WERI-Rb-1 (cell line): ENCODE measurements at regions not wholly inside any gene's neighbourhood (a gene's known extent, or its start where the extent isn't known, plus 50 kb on each side); places are given as distances from the start of the nearest gene placed in this dataset.
"Not testable (repeated sequence)": the region's sequence is repeated elsewhere in the genome, so short reads cannot be mapped to it uniquely, and the experiment has no call there.

ENCODE experiments used
- DNase-seq: peaks from one replicate; pipeline ENCODE4 v3.0.0-alpha.2; 2020
- H3K27ac ChIP-seq: fragments of 250-450 bp; sonication (Bioruptor Pico); 2 replicates; pipeline ENCODE4 v1.5.1; 2020; ENCODE audit warnings: mild to moderate bottlenecking, moderate library complexity
- H3K27me3 ChIP-seq: fragments of 250-450 bp; sonication (Bioruptor Pico); 2 replicates; pipeline ENCODE4 v1.5.1; 2021; ENCODE audit warnings: mild to moderate bottlenecking, low read depth, moderate library complexity; ENCODE audit not compliant: insufficient read depth, severe bottlenecking
- H3K36me3 ChIP-seq: fragments of 250-450 bp; sonication (Bioruptor Pico); 2 replicates; pipeline ENCODE4 v1.5.1; 2020; ENCODE audit warnings: mild to moderate bottlenecking, moderate library complexity
- H3K4me3 ChIP-seq: 2 replicates; pipeline ENCODE4 v1.5.1; 2011; ENCODE audit warnings: low read depth, mild to moderate bottlenecking, control low read depth, low read length
- H3K9me3 ChIP-seq: fragments of 250-450 bp; sonication (Bioruptor Pico); 2 replicates; pipeline ENCODE4 v1.5.1; 2021; ENCODE audit warnings: mild to moderate bottlenecking, moderate library complexity; ENCODE audit not compliant: severe bottlenecking
- TF ChIP-seq, protein P1 (sequence below): IDR thresholded peaks from 2 replicates; pipeline ENCODE4 v1.5.1; 2011; ENCODE audit warnings: low read depth, mild to moderate bottlenecking, control low read depth, inconsistent platforms, low read length

DNA sequence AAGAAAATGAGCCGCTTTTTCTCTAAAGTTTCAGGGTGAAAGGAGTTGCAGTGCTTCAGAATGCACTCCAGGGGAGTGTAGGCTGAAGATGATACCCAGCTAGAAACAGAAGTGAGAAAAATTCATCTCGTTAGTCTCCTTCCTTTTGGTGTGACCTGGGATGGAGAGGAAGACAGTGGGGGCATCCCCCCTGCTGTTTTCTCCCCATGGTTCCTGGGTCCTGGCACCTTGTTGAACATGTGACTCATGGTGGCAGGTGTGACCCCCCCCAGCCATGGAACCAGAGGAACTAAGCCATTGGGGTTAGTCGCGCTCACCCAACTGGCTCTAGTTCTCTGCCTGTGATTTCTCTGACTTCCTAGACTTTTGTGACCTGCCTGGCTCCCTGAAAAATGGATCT, 424.6 kb downstream of the CSNK1G3 start:
- no peak for DNase-seq
- Histone ChIP-seq H3K9me3 (peaks cover 12% of the 10 kb centered on the region), H3K36me3 (no peaks in the 10 kb centered on the region), H3K4me3 (no peak overlapping the region), H3K27ac (no peak overlapping the region), H3K27me3 (no peaks in the 10 kb centered on the region)
- TF ChIP-seq, protein P1, sequence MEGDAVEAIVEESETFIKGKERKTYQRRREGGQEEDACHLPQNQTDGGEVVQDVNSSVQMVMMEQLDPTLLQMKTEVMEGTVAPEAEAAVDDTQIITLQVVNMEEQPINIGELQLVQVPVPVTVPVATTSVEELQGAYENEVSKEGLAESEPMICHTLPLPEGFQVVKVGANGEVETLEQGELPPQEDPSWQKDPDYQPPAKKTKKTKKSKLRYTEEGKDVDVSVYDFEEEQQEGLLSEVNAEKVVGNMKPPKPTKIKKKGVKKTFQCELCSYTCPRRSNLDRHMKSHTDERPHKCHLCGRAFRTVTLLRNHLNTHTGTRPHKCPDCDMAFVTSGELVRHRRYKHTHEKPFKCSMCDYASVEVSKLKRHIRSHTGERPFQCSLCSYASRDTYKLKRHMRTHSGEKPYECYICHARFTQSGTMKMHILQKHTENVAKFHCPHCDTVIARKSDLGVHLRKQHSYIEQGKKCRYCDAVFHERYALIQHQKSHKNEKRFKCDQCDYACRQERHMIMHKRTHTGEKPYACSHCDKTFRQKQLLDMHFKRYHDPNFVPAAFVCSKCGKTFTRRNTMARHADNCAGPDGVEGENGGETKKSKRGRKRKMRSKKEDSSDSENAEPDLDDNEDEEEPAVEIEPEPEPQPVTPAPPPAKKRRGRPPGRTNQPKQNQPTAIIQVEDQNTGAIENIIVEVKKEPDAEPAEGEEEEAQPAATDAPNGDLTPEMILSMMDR, result no peak

GRCh38 chr5:123933812-123934211, 421.8 kb downstream of the CSNK1G3 start:
- not testable (repeated sequence) for H3K4me3 ChIP-seq, DNase-seq, H3K27me3 ChIP-seq, H3K36me3 ChIP-seq, H3K27ac ChIP-seq
- H3K9me3 ChIP-seq, result peaks cover 10% of the 10 kb centered on the region

DNA sequence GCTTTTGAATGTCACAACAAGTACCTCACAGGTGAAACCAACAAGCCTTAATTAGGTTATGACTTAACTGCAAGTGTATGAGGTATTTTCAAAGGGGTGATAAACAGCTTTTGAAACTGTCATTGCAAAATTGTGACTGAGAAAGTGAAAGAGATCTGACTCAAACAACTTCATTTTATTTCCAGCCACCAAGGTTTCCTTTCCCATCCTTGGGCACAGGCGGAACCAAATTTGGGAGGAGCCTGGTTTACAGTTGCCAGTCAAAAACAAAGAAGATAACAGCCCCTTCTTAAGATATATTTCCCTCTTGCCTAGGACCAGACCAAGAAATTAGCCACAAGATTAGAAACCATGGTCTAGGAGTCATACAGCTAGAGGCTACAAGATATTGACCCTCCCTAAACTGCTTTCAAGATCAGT, 417.1 kb downstream of the CSNK1G3 start:
- DNase-seq, result no peak
- Histone ChIP-seq H3K36me3 (no peaks in the 10 kb centered on the region), H3K27ac (no peak overlapping the region), H3K27me3 (no peaks in the 10 kb centered on the region), H3K4me3 (no peak overlapping the region), H3K9me3 (no peaks in the 10 kb centered on the region)
- TF ChIP-seq, protein P1, result no peak

DNA sequence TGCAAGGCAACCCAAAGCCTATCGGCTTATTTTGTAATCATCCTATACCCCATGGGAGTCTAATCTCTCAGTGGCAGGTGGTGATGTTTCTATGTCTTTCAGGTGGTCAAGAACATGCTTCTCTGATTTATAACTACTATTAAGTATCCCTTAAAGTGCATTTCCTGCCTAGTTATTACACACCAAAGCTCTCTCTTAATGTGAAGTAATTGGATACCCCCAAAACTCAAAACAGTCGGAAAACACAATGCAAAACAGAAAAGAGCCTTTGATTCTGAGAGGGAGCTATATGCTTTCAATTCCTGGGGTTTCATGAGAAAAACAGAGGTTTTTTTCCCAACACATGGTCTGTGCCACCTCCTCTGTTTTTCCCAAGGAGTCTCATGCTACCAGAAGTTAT, 416.4 kb downstream of the CSNK1G3 start:
- Histone ChIP-seq H3K36me3 (no peaks in the 10 kb centered on the region), H3K27ac (no peak overlapping the region; the same call in 1 of the 2 replicates), H3K4me3 (no peak overlapping the region), H3K9me3 (no peaks in the 10 kb centered on the region), H3K27me3 (no peaks in the 10 kb centered on the region)
- TF ChIP-seq, protein P1, result no peak
- no peak for DNase-seq

- Histone ChIP-seq H3K9me3 (no peaks in the 10 kb centered on the region), H3K27ac (no peak overlapping the region), H3K36me3 (no peaks in the 10 kb centered on the region), H3K4me3 (no peak overlapping the region), H3K27me3 (no peaks in the 10 kb centered on the region)
- TF ChIP-seq, protein P1, result no peak
- DNase-seq, result no peak
Measured at GRCh38 chr5:123921193-123921592, 409.2 kb downstream of the CSNK1G3 start.

GRCh38 chr5:123916345-123917121, 404.6 kb downstream of the CSNK1G3 start:
- no peak for DNase-seq
- Histone ChIP-seq H3K36me3 (no peaks in the 10 kb centered on the region), H3K9me3 (no peaks in the 10 kb centered on the region), H3K27me3 (no peaks in the 10 kb centered on the region), H3K4me3 (no peak overlapping the region), H3K27ac (no peak overlapping the region)
- TF ChIP-seq, protein P1, result no peak
